ENCODE measurements at regions not wholly inside any gene's neighbourhood (a gene's known extent, or its start where the extent isn't known, plus 50 kb on each side); places are given as distances from the start of the nearest gene placed in this dataset.

GRCh38 chr11:62030071-62030684 lies 62.7 kb upstream of the FTH1 start:
- BruUV-seq (replicated peaks): no TSS peak
- Mint-ChIP-seq H3K4me3 (ENCODE audit: low read depth, unreplicated experiment) (no peak overlapping the region), H3K27ac (ENCODE audit: unreplicated experiment) (no peak overlapping the region), H3K4me1 (ENCODE audit: low read depth, unreplicated experiment) (peaks cover 16% of the 10 kb centered on the region), H3K9me3 (ENCODE audit: low read depth, unreplicated experiment) (peaks cover 6% of the 10 kb centered on the region), H3K27me3 (ENCODE audit: unreplicated experiment) (no peaks in the 10 kb centered on the region), H3K36me3 (ENCODE audit: insufficient read depth, unreplicated experiment) (no peaks in the 10 kb centered on the region)
- CTCF ChIA-PET: no interaction called here
- intact Hi-C loops (cut with micrococcal nuclease; ENCODE audit: unreplicated experiment): no loop called here
- DNase-seq: no peak
- TF ChIP-seq, protein P1, sequence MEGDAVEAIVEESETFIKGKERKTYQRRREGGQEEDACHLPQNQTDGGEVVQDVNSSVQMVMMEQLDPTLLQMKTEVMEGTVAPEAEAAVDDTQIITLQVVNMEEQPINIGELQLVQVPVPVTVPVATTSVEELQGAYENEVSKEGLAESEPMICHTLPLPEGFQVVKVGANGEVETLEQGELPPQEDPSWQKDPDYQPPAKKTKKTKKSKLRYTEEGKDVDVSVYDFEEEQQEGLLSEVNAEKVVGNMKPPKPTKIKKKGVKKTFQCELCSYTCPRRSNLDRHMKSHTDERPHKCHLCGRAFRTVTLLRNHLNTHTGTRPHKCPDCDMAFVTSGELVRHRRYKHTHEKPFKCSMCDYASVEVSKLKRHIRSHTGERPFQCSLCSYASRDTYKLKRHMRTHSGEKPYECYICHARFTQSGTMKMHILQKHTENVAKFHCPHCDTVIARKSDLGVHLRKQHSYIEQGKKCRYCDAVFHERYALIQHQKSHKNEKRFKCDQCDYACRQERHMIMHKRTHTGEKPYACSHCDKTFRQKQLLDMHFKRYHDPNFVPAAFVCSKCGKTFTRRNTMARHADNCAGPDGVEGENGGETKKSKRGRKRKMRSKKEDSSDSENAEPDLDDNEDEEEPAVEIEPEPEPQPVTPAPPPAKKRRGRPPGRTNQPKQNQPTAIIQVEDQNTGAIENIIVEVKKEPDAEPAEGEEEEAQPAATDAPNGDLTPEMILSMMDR (IDR thresholded peaks at IDR 0.05; ENCODE audit: unreplicated experiment): no peak

DNA sequence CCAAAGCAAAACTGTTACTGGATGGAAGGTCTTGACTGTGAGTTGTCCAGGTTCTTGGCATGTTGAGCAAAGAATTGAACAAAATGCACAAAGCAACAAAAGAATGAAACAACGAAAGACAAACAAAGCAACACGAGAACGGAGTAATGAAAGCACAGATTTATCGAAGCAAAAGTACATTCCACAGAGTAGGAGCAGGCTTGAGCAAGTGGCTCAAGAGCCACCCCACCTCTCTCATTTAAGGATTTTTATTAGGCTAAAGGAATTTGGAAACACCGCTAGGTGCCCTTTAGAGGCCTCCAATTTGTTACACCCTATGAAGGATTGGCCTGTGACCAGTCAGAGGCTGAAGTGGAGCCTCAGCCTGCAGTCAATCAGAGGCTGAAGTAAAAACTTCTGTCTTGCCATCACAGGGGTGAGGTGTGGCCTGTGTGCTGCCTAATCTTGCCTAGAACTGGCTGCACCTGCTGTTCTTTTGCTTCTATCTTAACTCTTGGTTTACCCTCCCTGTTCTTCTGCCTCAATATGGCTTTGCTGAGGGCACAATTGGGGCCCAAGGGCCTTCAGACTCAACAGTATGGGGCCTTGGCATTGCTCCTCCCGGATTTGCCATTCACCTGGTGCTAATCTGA lies 59.4 kb upstream of the FTH1 start:
- Mint-ChIP-seq H3K9me3 (ENCODE audit: low read depth, unreplicated experiment) (no peaks in the 10 kb centered on the region), H3K36me3 (ENCODE audit: insufficient read depth, unreplicated experiment) (no peaks in the 10 kb centered on the region), H3K27me3 (ENCODE audit: unreplicated experiment) (no peaks in the 10 kb centered on the region), H3K27ac (ENCODE audit: unreplicated experiment) (no peak overlapping the region), H3K4me1 (ENCODE audit: low read depth, unreplicated experiment) (peaks cover 11% of the 10 kb centered on the region), H3K4me3 (ENCODE audit: low read depth, unreplicated experiment) (no peak overlapping the region)
- BruUV-seq (replicated peaks): no TSS peak
- intact Hi-C loops (cut with micrococcal nuclease; ENCODE audit: unreplicated experiment): no loop called here
- TF ChIP-seq, protein P1 (IDR thresholded peaks at IDR 0.05; ENCODE audit: unreplicated experiment): no peak
- CTCF ChIA-PET: interaction anchor here (1.9 kb wide), 1 partner anchor 77 kb away, joined by 12 read pairs; no protein-coding TSS in a partner anchor
- DNase-seq: no peak

GRCh38 chr11:62025487-62026105 lies 58.2 kb upstream of the FTH1 start:
- Mint-ChIP-seq H3K4me1 (ENCODE audit: low read depth, unreplicated experiment) (peaks cover 11% of the 10 kb centered on the region), H3K9me3 (ENCODE audit: low read depth, unreplicated experiment) (peaks cover 4% of the 10 kb centered on the region), H3K27ac (ENCODE audit: unreplicated experiment) (peak overlapping the region; percentile 67), H3K27me3 (ENCODE audit: unreplicated experiment) (no peaks in the 10 kb centered on the region), H3K36me3 (ENCODE audit: insufficient read depth, unreplicated experiment) (no peaks in the 10 kb centered on the region), H3K4me3 (ENCODE audit: low read depth, unreplicated experiment) (peak overlapping the region; percentile 40)
- TF ChIP-seq, protein P1 (IDR thresholded peaks at IDR 0.05; ENCODE audit: unreplicated experiment): no peak
- no TSS peak for BruUV-seq (replicated peaks)
- CTCF ChIA-PET: interaction anchor here (0.6 to 1.9 kb wide), 12 partner anchors 12 to 229 kb away, joined by 3 to 12 read pairs (median 3); partner anchors contain the start of gene FTH1
- intact Hi-C loops (cut with micrococcal nuclease; ENCODE audit: unreplicated experiment): no loop called here
- peak; percentile 51 for DNase-seq

- no peak for DNase-seq
- H3K4me1 Mint-ChIP-seq (ENCODE audit: low read depth, unreplicated experiment): peaks cover 11% of the 10 kb centered on the region
- H3K9me3 Mint-ChIP-seq (ENCODE audit: low read depth, unreplicated experiment): peaks cover 4% of the 10 kb centered on the region
- peak overlapping the region; percentile 67 for H3K27ac Mint-ChIP-seq (ENCODE audit: unreplicated experiment)
- H3K4me3 Mint-ChIP-seq (ENCODE audit: low read depth, unreplicated experiment): peak overlapping the region; percentile 40
- no peaks in the 10 kb centered on the region for H3K36me3 Mint-ChIP-seq (ENCODE audit: insufficient read depth, unreplicated experiment)
- intact Hi-C loops (cut with micrococcal nuclease; ENCODE audit: unreplicated experiment): no loop called here
- BruUV-seq (replicated peaks): no TSS peak
- TF ChIP-seq, protein P1 (IDR thresholded peaks at IDR 0.05; ENCODE audit: unreplicated experiment): no peak
- CTCF ChIA-PET: interaction anchor here (0.6 to 1.9 kb wide), 12 partner anchors 11 to 228 kb away, joined by 3 to 12 read pairs (median 4); partner anchors contain the start of gene FTH1
- H3K27me3 Mint-ChIP-seq (ENCODE audit: unreplicated experiment): no peaks in the 10 kb centered on the region
Observed at GRCh38 chr11:62024936-62025486, 57.6 kb upstream of the FTH1 start.

Measured in Calu3 (cell line).